ENCODE measurements at regions not wholly inside any gene's neighbourhood (a gene's known extent, or its start where the extent isn't known, plus 50 kb on each side); places are given as distances from the start of the nearest gene placed in this dataset.

- no peak overlapping the region for H3K23ac ChIP-seq (ENCODE audit: insufficient read length)
- H2AK5ac ChIP-seq (ENCODE audit: low read depth, low read length): no peak overlapping the region
- no peak overlapping the region for H3K4me3 ChIP-seq (ENCODE audit: extremely low read depth in 1 of 4, insufficient read depth in 2 of 4, low read depth in 3 of 4, low read length in 4 of 4)
- H3K79me1 ChIP-seq (ENCODE audit: low read depth, low read length): no peaks in the 10 kb centered on the region
- H3K4me1 ChIP-seq (replicated peaks in 1 of 4; ENCODE audit: control insufficient read depth in 3 of 4, insufficient read depth in 4 of 4, low read length in 3 of 4): peaks cover 0 to 2% (median 0%) of the 10 kb centered on the region in 4 experiments; a peak in 1 of 7 replicates
- H3K18ac ChIP-seq (ENCODE audit: extremely low read depth, low read length): no peak overlapping the region
- no peak overlapping the region for H4K91ac ChIP-seq (replicated peaks; ENCODE audit: insufficient read length, low read length)
- no peak overlapping the region for H2AFZ ChIP-seq (ENCODE audit: low read length)
- H2BK15ac ChIP-seq (ENCODE audit: low read length): no peak overlapping the region
- H4K20me1 ChIP-seq (replicated peaks in 1 of 2; ENCODE audit: control insufficient read depth in 1 of 2, insufficient read depth in 2 of 2, low read length in 2 of 2): no peaks in the 10 kb centered on the region
- H3K4me2 ChIP-seq (ENCODE audit: insufficient read depth in 1 of 2, low read depth in 2 of 2, low read length in 2 of 2): no peak overlapping the region
- DNase-seq (ENCODE audit: low read depth in 1 of 2, low spot score in 2 of 2): no peak
- no peak overlapping the region for H2BK120ac ChIP-seq (replicated peaks; ENCODE audit: low read depth, low read length)
- no peak overlapping the region for H3K9ac ChIP-seq (replicated peaks in 1 of 4; ENCODE audit: extremely low read depth in 1 of 4, low read depth in 3 of 4, low read length in 3 of 4)
- H3K56ac ChIP-seq (replicated peaks; ENCODE audit: insufficient read length, low read depth, low read length): no peak overlapping the region
- peaks cover 0 to 2% (median 0%) of the 10 kb centered on the region in 4 experiments; a peak in 2 of 7 replicates for H3K27me3 ChIP-seq (replicated peaks in 1 of 4; ENCODE audit: control insufficient read depth in 3 of 4, extremely low read depth in 1 of 4, insufficient read depth in 3 of 4, low read length in 3 of 4)
- no peak overlapping the region for H3K27ac ChIP-seq (ENCODE audit: low read depth, low read length)
- no peak overlapping the region for H2BK20ac ChIP-seq (ENCODE audit: low read length)
- no peak overlapping the region for H4K5ac ChIP-seq (ENCODE audit: insufficient read length, low read depth, low read length)
- FAIRE-seq: no peak
- no peaks in the 10 kb centered on the region for H3K79me2 ChIP-seq (ENCODE audit: control insufficient read depth in 1 of 2, insufficient read depth in 2 of 2, low read length in 2 of 2)
- H3K23me2 ChIP-seq (ENCODE audit: low read depth, low read length): no peaks in the 10 kb centered on the region
- no peak overlapping the region for H3K4ac ChIP-seq (replicated peaks; ENCODE audit: insufficient read length, low read depth, low read length)
- 74% methylated on average over 4 of the region's 4 CpGs; no CpG with 5 or more reads in 1 of the 2 experiments for WGBS, 2 experiments (ENCODE audit: extremely low coverage in 1 of 2, insufficient coverage in 1 of 2, insufficient read length in 1 of 2, insufficient replicate concordance in 2 of 2, low coverage in 1 of 2, low lambda C conversion rate in 2 of 2, missing lambda C conversion rate in 1 of 2)
- TF ChIP-seq E2F6 (IDR thresholded peaks at IDR 0.05) (no peak), SAP30 (IDR thresholded peaks at IDR 0.05; ENCODE audit: insufficient read depth, insufficient replicate concordance, low read length) (no peak), SIX5 (IDR thresholded peaks at IDR 0.05; ENCODE audit: low read depth, low read length) (no peak)
- no peak overlapping the region for H3K14ac ChIP-seq (ENCODE audit: insufficient read length)
- no peaks in the 10 kb centered on the region for H3K9me3 ChIP-seq (ENCODE audit: insufficient read depth in 2 of 2, low read depth in 1 of 2, low read length in 1 of 2)
- ChIA-PET POLR2A (ENCODE audit: partially characterized antibody) (no interaction called here), CTCF (ENCODE audit: partially characterized antibody) (interaction anchor here (0.7 kb wide), 1 partner anchor 241 kb away, joined by 3 read pairs; no protein-coding TSS in a partner anchor)
- no peak overlapping the region for H4K8ac ChIP-seq (ENCODE audit: extremely low read depth, insufficient read depth, low read length)
- no peak overlapping the region for H2BK5ac ChIP-seq (ENCODE audit: low read depth, low read length)
- H3K36me3 ChIP-seq (ENCODE audit: control insufficient read depth in 2 of 4, insufficient read depth in 4 of 4, low read length in 3 of 4): no peaks in the 10 kb centered on the region
- no peak overlapping the region for H2BK12ac ChIP-seq (ENCODE audit: low read depth, low read length)
These were observed 443.6 kb upstream of the CDH5 start for GRCh38 chr16:65922923-65923322.

Measured in H1 (cell line).